Pancreas (tissue), 10 donors: ENCODE measurements at regions not wholly inside any gene's neighbourhood (a gene's known extent, or its start where the extent isn't known, plus 50 kb on each side); places are given as distances from the start of the nearest gene placed in this dataset.
"Not testable (repeated sequence)": the region's sequence is repeated elsewhere in the genome, so short reads cannot be mapped to it uniquely, and the experiment has no call there.

Experiments
- ATAC-seq, 4 donors: fragments of 200-7000 bp; cut with Tn5 transposase; one replicate each; pipeline versions ENCODE4 v1.8.0 to v1.9.1; 2020; ENCODE audit warnings: mild to moderate bottlenecking in 4 of 4, moderate library complexity in 4 of 4
- DNase-seq, 6 donors: peaks; one replicate each; pipeline ENCODE4 v3.0.0-alpha.2; 2020
- FAIRE-seq: peaks from 2 replicates; lab custom pipeline; 2012; peaks lifted over from hg19 to GRCh38; lab: Jason Lieb, UNC
- H3K27ac ChIP-seq, 4 donors: fragments of 200-600 bp; sonication (generic); 1 replicate in 3 of 4; 2 replicates in 1 of 4; pipeline versions ENCODE4 v1.5.0 to v1.8.0; 2020
- H3K27me3 ChIP-seq, 4 donors: fragments of 200-600 bp; one replicate each; pipeline ENCODE4 v1.8.0; 2021
- H3K36me3 ChIP-seq, 3 donors: fragments of 200-600 bp; sonication (generic) in 1 of 3; one replicate each; pipeline versions ENCODE4 v1.5.0 to v1.8.0; 2020 to 2021
- H3K4me1 ChIP-seq, 3 donors: fragments of 200-600 bp; one replicate each; pipeline ENCODE4 v1.8.0; 2021
- H3K4me3 ChIP-seq, 4 donors: fragments of 200-600 bp; sonication (generic) in 2 of 4; one replicate each; pipeline versions ENCODE4 v1.5.0 to v1.8.0; 2020 to 2021
- H3K9me3 ChIP-seq, 4 donors: fragments of 200-600 bp; one replicate each; pipeline ENCODE4 v1.8.0; 2021
- WGBS, 2 donors: extraction: QIAGEN DNeasy Blood & Tissue Kit; methylation state at CpG; one replicate each; pipeline ENCODE4 v1.1.7; 2013; 5-methylcytosine and 5-hydroxymethylcytosine counted together
- intact Hi-C, 3 donors: fragments of 100-400 bp; cut with DNase I; formaldehyde crosslinking; loops; one replicate each; pipeline versions ENCODE4 v1.11.1 to v1.14.2; 2022
- TF ChIP-seq, protein P1 (sequence below), 4 donors: fragments of 200-600 bp; sonication (generic) in 3 of 4; IDR thresholded peaks; one replicate each; pipeline versions ENCODE4 v1.5.0 to v1.8.0; 2021; ENCODE audit warnings: antibody characterized with exemption in 4 of 4
- donor health status: healthy with polysubstance abuse.
- donor health status: DM: no; HTN: no; CAD: no; lungs with moderate emphysema.
- donor health status: DM: no; HTN: no; CAD: no.
- donor health status: control.
- donor health status: control.
- donor health status: Bipolar disorder and iron deficiency.
- donor health status: DM: yes; HTN: yes; CAD: no.
- donor health status: DM: no; HTN: no; CAD: no.
- donor health status: DM: no; HTN: no; CAD: no.
- donor health status: DM: yes; HTN: yes; CAD: no.

DNA sequence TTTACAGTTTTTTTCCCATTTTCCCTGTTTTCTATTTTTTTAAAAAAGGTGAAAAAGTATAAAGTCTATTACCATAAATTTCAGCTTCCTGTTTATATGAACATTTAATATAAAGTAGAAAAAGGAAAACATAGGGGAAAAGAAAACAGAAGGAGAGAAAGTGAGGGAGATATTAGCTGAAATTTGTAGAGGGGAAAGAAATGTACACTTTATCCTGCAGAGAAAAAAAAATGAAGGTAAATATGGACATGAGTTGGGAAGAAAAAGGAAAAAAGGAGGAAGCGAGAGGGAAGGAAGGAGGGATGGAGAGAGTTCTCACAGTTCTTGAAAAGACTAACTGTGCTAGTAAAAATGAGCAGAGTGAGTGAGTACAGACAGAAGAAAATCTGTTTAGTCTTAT is 91.6 kb upstream of the BTG1 start:
- Histone ChIP-seq H3K9me3 (no peaks in the 10 kb centered on the region), H3K4me3 (no peak overlapping the region), H3K27ac (no peak overlapping the region), H3K27me3 (no peaks in the 10 kb centered on the region), H3K4me1 (no peaks in the 10 kb centered on the region), H3K36me3 (no peaks in the 10 kb centered on the region)
- 95 to 96% methylated on average over 1 of the region's 1 CpG for WGBS, 2 donors
- TF ChIP-seq, protein P1, sequence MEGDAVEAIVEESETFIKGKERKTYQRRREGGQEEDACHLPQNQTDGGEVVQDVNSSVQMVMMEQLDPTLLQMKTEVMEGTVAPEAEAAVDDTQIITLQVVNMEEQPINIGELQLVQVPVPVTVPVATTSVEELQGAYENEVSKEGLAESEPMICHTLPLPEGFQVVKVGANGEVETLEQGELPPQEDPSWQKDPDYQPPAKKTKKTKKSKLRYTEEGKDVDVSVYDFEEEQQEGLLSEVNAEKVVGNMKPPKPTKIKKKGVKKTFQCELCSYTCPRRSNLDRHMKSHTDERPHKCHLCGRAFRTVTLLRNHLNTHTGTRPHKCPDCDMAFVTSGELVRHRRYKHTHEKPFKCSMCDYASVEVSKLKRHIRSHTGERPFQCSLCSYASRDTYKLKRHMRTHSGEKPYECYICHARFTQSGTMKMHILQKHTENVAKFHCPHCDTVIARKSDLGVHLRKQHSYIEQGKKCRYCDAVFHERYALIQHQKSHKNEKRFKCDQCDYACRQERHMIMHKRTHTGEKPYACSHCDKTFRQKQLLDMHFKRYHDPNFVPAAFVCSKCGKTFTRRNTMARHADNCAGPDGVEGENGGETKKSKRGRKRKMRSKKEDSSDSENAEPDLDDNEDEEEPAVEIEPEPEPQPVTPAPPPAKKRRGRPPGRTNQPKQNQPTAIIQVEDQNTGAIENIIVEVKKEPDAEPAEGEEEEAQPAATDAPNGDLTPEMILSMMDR (IDR thresholded peaks at IDR 0.05), result no peak
- intact Hi-C loops, result no loop called here
- no peak for FAIRE-seq
- no peak for DNase-seq
- ATAC-seq, result no peak

DNA sequence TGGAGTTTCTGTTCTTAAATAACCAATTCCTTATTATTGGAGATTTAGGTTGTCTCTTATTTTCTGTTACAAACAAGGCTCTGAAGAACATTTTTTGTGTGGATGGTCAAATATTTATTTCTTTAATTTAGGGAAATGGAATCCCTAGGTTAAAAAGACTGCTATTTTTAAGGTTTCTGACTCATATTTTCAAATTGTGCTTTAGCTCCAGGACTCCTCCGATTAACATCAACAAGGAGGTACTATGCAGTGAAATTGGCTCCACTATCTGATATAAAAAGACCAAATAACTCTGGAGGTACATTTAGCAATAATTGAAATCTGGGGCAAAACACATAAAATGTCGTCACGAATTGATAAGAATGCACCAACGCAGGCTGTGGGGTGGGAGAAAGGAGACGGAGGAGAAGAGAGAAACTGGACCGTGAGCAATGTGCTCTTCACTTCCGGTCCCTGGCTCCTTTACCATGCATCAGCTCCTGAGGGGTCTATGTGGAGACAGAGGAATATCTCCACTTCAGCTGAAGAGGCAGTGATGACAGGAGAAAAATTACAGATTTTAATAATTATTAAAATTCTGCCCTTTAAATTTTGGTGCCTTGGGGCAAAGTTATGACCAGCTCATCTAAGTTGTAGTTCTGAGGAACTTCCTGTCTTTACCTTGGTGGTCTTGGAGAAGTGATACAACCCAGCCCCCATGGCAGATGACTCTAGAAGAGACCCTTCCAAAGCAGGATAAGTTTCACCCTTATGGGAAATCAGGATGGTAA is 90.2 kb upstream of the BTG1 start:
- Histone ChIP-seq H3K9me3 (no peaks in the 10 kb centered on the region), H3K27ac (no peak overlapping the region), H3K4me1 (no peaks in the 10 kb centered on the region), H3K36me3 (no peaks in the 10 kb centered on the region), H3K4me3 (no peak overlapping the region), H3K27me3 (no peaks in the 10 kb centered on the region)
- TF ChIP-seq, protein P1 (IDR thresholded peaks at IDR 0.05), result no peak
- intact Hi-C loops, result no loop called here
- 87 to 90% methylated on average over 7 of the region's 7 CpGs for WGBS, 2 donors
- DNase-seq (no peak), FAIRE-seq (no peak), ATAC-seq (no peak)

DNA sequence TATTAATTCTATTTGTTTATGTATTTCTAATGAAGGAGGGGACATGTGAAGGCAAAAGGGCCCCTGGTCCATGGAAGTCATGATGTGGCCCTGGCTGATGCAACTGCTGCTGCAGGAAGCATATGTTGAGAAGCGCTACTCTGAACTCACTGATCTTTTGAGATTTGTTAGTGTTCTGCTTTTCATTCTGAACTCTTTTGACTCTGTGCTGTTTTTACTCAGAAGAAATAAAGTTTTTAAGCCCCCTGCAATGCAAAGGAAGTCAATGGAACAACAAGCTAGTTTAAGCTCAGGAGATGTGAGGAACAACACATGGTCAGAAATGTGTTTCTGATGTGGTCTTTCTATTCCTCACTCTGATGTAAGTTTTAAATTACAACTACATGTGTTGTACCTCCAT is 88.9 kb upstream of the BTG1 start:
- Histone ChIP-seq H3K27me3 (no peaks in the 10 kb centered on the region), H3K4me1 (no peaks in the 10 kb centered on the region), H3K36me3 (no peaks in the 10 kb centered on the region), H3K27ac (no peak overlapping the region), H3K4me3 (no peak overlapping the region), H3K9me3 (no peaks in the 10 kb centered on the region)
- ATAC-seq (no peak), DNase-seq (no peak), FAIRE-seq (no peak)
- WGBS, 2 donors, result 99 to 100% methylated on average over 1 of the region's 1 CpG
- TF ChIP-seq, protein P1 (IDR thresholded peaks at IDR 0.05), result no peak
- intact Hi-C loops, result no loop called here

DNA sequence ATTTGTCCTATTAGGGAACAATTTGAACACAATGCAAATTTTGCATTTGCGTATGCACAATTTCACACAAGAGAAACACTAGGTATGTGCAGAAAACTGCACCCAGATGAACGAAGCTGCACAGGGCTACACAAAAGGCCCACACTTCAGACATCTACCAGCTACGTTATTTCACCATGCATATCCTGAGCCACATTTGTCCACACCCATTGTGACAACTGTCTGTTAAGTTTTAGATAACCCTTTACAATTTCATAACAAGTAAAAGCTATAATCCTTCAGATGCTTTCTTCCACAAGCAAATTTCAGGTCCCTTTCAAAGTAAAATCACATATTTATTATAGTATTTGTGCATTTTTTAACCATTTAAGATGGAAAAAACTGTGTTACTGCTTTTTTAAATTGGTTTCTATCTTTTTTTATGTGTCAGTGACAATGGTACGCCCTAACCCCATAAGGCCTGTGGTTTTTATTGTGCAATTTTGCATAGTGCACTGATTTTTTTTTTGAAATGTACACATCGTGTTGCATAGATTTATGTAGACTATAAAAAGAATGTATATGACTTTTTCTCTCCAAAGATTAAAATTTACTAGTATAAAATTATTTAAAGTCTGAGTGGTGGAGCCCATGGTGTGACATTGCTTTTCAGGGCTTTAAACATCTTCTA is 87.8 kb upstream of the BTG1 start:
- H3K4me3 ChIP-seq, result no peak overlapping the region
- TF ChIP-seq, protein P1 (IDR thresholded peaks at IDR 0.05), result no peak
- DNase-seq (no peak), FAIRE-seq (no peak), ATAC-seq (no peak)
- no peaks in the 10 kb centered on the region for H3K9me3 ChIP-seq
- no peaks in the 10 kb centered on the region for H3K4me1 ChIP-seq
- no peaks in the 10 kb centered on the region for H3K36me3 ChIP-seq
- intact Hi-C loops, result no loop called here
- 82 to 89% methylated on average over 5 of the region's 5 CpGs for WGBS, 2 donors
- H3K27me3 ChIP-seq, result no peaks in the 10 kb centered on the region
- no peak overlapping the region for H3K27ac ChIP-seq

DNA sequence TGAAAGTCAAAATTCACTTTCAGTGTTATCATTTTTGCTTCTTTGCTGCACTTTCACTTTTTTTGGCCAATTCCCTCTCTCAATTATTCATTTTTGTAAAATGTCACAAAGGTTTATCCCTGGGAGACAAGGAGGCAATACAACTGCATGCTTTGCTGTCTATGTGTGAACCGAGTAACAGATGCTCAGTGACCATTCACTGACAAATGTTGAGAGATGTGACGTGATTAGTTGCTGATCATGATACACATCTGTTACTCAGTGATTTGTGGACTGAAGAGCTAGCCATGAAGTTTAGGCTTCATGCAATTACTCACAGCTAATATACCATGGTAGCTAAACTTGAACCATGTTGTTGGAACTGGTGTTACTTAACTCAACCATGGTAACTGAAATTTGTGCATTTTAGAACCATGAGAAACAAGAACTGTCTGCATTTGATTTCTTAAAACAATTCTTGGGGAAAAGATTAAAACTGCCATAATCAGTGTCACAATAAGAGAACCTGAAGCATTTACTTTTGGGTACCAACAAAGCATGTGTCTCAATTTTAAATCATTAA is 86.8 kb upstream of the BTG1 start:
- H3K4me1 ChIP-seq, DNase-seq, H3K9me3 ChIP-seq, intact Hi-C loops, H3K27ac ChIP-seq, H3K27me3 ChIP-seq, FAIRE-seq, H3K36me3 ChIP-seq, H3K4me3 ChIP-seq: not testable (repeated sequence)
- peak in 1 of 4 donors; percentile 22 for ATAC-seq
- WGBS, 2 donors, result 71% methylated on average over 1 of the region's 2 CpGs; no CpG with 5 or more reads in 1 of the 2 donors

DNA sequence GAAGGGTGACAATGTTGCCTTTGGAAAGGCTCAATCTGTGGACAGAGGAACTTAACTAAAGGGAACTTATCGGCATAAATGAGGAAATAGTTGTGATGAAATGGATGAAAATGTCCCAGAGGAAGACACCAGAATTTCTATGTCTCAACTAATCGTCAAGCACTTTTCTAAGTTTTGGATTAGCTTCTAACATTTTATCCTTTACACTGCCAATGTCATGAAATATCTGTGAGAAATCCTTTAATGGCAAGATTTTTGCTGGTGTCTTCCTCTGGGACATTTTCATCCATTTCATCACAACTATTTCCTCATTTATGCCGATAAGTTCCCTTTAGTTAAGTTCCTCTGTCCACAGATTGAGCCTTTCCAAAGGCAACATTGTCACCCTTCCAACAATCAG is 86.3 kb upstream of the BTG1 start:
- H3K4me1 ChIP-seq, H3K4me3 ChIP-seq, FAIRE-seq, DNase-seq, intact Hi-C loops, H3K27me3 ChIP-seq, H3K36me3 ChIP-seq, H3K27ac ChIP-seq, H3K9me3 ChIP-seq: not testable (repeated sequence)
- peak in 3 of 4 donors; percentile 19 to 49 (median 25) for ATAC-seq
- 89 to 92% methylated on average over 3 of the region's 3 CpGs for WGBS, 2 donors

DNA sequence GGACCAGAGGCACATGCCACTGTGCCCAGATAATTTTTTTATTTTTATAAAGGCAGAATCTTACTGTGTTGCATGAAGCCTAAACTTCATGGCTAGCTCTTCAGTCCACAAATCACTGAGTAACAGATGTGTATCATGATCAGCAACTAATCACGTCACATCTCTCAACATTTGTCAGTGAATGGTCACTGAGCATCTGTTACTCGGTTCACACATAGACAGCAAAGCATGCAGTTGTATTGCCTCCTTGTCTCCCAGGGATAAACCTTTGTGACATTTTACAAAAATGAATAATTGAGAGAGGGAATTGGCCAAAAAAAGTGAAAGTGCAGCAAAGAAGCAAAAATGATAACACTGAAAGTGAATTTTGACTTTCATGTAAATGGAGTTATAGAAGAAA is 85.9 kb upstream of the BTG1 start:
- H3K4me1 ChIP-seq, FAIRE-seq, H3K9me3 ChIP-seq, ATAC-seq, H3K27me3 ChIP-seq, H3K4me3 ChIP-seq, DNase-seq, H3K27ac ChIP-seq, intact Hi-C loops, H3K36me3 ChIP-seq: not testable (repeated sequence)
- 100% methylated on average over 1 of the region's 2 CpGs; no CpG with 5 or more reads in 1 of the 2 donors for WGBS, 2 donors
